ENCODE measurements at regions not wholly inside any gene's neighbourhood (a gene's known extent, or its start where the extent isn't known, plus 50 kb on each side); places are given as distances from the start of the nearest gene placed in this dataset.

DNA sequence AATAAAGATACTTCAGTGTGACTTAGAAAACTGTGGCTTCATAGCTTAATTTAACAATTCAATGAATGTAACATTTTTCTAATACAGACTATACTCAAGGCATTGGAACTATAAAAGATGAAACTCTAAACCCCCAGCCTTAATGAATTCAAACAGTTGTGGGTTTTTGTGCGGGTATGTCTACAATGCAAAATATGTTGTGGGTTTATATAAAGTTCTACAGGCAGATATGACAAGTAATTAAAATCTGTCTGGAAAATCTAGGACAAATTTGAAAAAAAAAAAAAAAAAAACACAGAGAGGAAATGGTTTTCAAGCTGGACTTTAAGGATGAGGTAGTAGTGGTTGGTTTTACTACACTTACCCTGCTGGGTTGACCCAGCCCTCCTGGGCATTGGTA, 467.5 kb upstream of the TLE4 start:
- no peaks in the 10 kb centered on the region for H3K36me3 Mint-ChIP-seq
- H3K4me1 Mint-ChIP-seq = no peaks in the 10 kb centered on the region
- H3K27ac Mint-ChIP-seq = no peak overlapping the region
- peaks cover 1% of the 10 kb centered on the region for H3K27me3 Mint-ChIP-seq
- H3K4me3 Mint-ChIP-seq = no peak overlapping the region
- H3K9me3 Mint-ChIP-seq = no peaks in the 10 kb centered on the region

DNA sequence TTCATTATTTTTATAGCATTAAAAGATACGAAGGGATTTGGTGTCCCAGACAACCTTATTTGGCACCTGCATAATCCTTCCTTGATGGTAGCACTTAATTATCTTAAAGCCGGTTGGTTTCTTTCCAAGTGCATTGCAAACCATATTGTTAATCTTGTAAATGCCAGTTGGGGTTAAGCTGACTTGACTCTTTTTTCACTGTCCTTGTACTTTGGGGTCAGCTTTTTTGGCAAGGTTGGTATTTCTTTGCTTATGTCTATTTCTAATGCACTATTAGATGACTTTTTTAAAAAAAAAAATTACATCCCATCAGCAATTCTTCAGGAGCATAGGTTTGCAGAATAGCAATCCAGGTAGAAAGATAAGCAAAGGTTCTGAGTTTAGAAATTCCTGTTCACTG, 466.8 kb upstream of the TLE4 start:
- H3K36me3 Mint-ChIP-seq = no peaks in the 10 kb centered on the region
- H3K4me3 Mint-ChIP-seq = no peak overlapping the region
- H3K9me3 Mint-ChIP-seq = peaks cover 5% of the 10 kb centered on the region
- no peak overlapping the region for H3K27ac Mint-ChIP-seq
- peaks cover 1% of the 10 kb centered on the region for H3K27me3 Mint-ChIP-seq
- no peaks in the 10 kb centered on the region for H3K4me1 Mint-ChIP-seq

DNA sequence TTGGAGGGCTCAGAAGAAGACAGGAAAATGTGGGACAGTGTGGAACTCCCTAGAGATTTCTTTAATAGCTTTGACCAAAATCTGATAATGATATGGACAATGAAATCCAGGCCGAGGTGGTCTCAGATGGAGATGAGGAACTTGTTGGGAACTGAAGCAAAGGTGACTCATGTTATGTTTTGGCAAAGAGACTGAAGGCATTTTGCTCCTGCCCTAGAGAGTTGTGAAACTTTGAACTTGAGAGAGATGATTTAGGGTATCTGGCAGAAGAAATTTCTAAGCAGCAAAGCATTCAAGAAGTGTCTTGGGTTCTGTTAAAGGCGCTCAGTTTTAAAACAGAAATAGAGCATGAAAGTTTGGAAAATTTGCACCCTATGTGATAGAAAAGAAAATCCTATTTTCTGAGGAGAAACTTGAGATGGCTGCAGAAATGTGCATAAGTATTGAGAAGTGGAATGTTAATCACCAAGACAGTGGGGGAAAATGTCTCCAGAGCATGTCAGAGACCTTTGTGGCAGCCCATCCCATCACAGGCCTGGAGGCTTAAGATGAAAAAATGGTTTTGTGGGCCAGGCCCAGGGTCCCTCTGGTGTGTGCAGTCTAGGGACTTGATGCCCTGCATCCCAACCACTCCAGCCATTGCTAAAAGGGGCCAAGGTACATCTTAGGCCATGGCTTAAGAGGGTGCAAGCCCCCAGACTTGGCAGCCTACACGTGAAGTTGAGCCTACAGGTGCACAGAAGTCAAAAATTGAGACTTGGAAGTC, 463.7 kb upstream of the TLE4 start:
- no peak overlapping the region for H3K27ac Mint-ChIP-seq

DNA sequence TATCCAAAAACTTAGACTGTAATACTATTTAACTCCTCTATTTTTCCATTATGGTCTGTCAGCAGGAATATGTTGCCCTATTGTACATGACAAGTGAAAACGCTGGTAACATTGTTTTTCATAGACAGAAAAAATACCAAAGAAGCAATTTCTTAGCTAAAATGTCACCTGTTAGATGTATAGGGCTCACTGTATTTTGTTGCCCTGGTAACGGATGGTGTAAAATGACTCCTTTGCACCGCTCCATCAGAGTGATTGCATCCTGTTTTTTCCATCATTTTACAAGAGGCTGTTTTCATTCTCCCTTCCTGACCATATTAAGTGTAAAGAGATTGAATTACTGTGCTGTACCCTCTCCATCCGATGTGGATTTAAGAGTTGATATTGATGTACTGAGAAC, 460.1 kb upstream of the TLE4 start:
- no peak overlapping the region for H3K4me3 Mint-ChIP-seq
- no peaks in the 10 kb centered on the region for H3K36me3 Mint-ChIP-seq
- no peaks in the 10 kb centered on the region for H3K27me3 Mint-ChIP-seq
- peaks cover 5% of the 10 kb centered on the region for H3K9me3 Mint-ChIP-seq
- no peaks in the 10 kb centered on the region for H3K4me1 Mint-ChIP-seq
- no peak overlapping the region for H3K27ac Mint-ChIP-seq

More for the DNA sequence above, 463.7 kb upstream of the TLE4 start:
- Mint-ChIP-seq H3K4me3 (no peak overlapping the region), H3K9me3 (peaks cover 5% of the 10 kb centered on the region), H3K36me3 (no peaks in the 10 kb centered on the region), H3K27me3 (peaks cover 1% of the 10 kb centered on the region), H3K4me1 (no peaks in the 10 kb centered on the region)

DNA sequence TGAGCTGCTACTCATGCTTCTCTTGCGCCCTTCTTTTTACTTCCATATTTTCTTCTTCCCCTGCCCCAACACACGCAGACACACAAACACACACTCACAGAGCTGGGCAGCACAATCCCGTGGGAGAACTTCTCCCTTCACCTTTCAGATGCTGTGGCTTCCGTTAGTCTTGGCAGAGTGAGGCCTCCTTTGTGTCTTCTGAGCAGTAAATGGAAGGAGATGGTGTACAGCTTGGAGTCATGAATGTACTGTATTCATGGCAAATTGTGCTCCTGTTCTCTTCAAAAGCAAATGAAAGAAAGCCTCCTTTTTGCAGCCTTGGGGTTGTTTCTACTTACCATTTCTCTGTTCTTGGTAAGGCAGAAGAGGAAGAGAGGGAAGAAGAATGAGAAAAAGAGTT, 456.6 kb upstream of the TLE4 start:
- no peaks in the 10 kb centered on the region for H3K27me3 Mint-ChIP-seq
- no peaks in the 10 kb centered on the region for H3K9me3 Mint-ChIP-seq
- no peak overlapping the region for H3K4me3 Mint-ChIP-seq
- H3K27ac Mint-ChIP-seq = no peak overlapping the region
- no peaks in the 10 kb centered on the region for H3K36me3 Mint-ChIP-seq
- H3K4me1 Mint-ChIP-seq = no peaks in the 10 kb centered on the region

DNA sequence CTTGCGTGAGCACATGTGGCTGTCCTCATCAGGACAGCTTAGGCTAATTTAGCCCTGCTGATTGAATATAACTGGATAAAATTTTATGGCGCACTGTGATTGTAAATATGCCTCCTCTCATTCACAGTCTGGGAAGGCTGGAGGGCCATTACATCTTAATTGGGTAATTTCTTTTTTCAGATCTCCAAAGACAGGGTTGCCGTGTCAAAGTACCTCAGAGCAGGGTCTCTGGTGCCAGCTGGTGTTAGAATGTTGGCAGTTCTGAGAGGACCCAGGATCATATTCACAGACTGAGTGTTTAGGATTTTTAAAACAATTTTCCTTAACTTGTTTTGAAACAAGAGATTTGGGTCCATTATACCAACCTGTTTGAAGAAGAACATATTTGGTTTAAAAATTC, 455.7 kb upstream of the TLE4 start:
- Mint-ChIP-seq H3K27me3 (no peaks in the 10 kb centered on the region), H3K36me3 (no peaks in the 10 kb centered on the region), H3K4me1 (no peaks in the 10 kb centered on the region)

DNA sequence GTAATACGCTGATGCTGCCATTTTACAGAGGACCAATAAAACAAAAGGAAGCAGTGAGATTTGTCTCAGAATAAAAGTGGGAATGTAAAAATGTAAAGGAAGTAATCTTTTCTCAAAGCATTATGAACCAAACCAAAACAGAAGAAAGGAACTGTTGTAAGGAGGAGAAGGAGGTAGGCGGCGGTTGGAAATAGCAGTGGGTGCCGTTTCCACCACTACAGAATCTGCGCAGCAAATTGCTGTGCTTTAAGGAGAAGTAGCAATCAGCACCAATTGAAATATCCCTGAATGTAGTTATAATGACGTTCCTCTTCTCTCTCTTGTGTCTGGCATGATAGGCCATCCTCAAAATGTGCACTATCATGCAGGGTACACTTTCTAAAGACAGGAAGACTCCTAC, 455.1 kb upstream of the TLE4 start:
- no peaks in the 10 kb centered on the region for H3K4me1 Mint-ChIP-seq
- no peak overlapping the region for H3K27ac Mint-ChIP-seq
- H3K4me3 Mint-ChIP-seq = no peak overlapping the region
- H3K9me3 Mint-ChIP-seq = no peaks in the 10 kb centered on the region
- H3K36me3 Mint-ChIP-seq = no peaks in the 10 kb centered on the region
- H3K27me3 Mint-ChIP-seq = no peaks in the 10 kb centered on the region

More for the DNA sequence above, 455.7 kb upstream of the TLE4 start:
- H3K9me3 Mint-ChIP-seq = no peaks in the 10 kb centered on the region
- no peak overlapping the region for H3K27ac Mint-ChIP-seq
- H3K4me3 Mint-ChIP-seq = no peak overlapping the region

DNA sequence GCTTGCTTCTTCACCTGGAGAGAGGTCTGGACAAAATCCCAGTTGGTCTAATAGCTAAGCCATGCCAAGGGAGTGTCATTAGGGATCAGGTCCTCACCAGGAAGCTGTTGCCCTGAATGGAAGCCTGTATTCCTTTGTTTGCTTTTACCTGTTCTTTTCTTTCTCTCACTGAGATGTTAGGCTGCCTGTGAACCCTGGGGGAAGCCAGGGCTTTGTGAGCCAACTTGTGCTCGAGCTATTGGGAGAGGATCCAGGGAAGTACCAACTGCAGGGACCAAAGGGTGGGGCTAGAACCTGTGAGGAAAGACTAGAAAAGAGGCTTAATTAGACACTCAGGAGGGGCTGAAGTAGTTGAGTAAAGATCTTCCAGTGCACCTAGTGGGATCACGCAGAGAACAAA, 451.2 kb upstream of the TLE4 start:
- Mint-ChIP-seq H3K27me3 (peaks cover 1% of the 10 kb centered on the region), H3K36me3 (no peaks in the 10 kb centered on the region), H3K9me3 (peaks cover 11% of the 10 kb centered on the region), H3K27ac (no peak overlapping the region), H3K4me3 (no peak overlapping the region), H3K4me1 (no peaks in the 10 kb centered on the region)

DNA sequence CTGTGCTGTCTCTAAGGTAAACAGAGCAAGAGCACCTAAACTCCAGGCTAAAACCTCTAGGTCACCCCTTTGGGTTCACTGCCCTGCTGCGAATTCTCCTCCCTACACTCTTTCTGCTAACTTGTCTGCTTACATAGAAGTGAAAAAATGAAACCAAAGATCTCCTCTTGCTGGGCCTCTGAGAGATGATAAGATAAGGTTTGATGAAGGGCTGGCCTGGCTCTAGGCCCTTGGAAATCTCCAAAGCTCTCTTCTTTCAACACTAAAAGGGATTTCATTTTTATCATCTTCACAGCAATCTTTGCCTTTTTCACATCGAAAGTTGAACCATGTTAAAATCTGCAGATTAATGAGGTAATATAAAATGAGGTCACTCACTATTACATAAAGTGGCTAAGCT, 450.8 kb upstream of the TLE4 start:
- no peak overlapping the region for H3K4me3 Mint-ChIP-seq
- H3K4me1 Mint-ChIP-seq = no peaks in the 10 kb centered on the region
- no peaks in the 10 kb centered on the region for H3K36me3 Mint-ChIP-seq
- H3K27ac Mint-ChIP-seq = no peak overlapping the region
- peaks cover 1% of the 10 kb centered on the region for H3K27me3 Mint-ChIP-seq
- peaks cover 11% of the 10 kb centered on the region for H3K9me3 Mint-ChIP-seq

DNA sequence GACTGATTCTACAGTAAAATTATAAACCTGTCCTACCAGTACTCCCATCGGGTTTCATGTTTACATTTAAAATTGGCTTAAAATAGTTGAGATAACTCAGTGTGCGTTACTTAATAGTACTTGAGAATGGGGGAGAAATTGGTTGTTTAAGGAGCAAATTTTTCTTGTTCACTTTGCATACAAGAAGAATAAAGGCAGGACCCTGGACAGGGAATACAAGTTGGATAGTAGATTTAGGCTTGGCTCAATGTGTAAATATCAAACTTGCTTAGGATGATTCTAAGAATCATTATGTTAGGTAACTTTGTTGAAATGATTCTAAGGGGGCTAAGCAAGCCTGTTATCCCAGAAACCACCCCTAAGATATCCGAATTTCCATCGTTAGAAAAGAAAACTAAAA, 448.4 kb upstream of the TLE4 start:
- Mint-ChIP-seq H3K27me3 (peaks cover 1% of the 10 kb centered on the region), H3K27ac (no peak overlapping the region), H3K4me1 (no peaks in the 10 kb centered on the region), H3K36me3 (no peaks in the 10 kb centered on the region), H3K9me3 (peaks cover 11% of the 10 kb centered on the region), H3K4me3 (no peak overlapping the region)

DNA sequence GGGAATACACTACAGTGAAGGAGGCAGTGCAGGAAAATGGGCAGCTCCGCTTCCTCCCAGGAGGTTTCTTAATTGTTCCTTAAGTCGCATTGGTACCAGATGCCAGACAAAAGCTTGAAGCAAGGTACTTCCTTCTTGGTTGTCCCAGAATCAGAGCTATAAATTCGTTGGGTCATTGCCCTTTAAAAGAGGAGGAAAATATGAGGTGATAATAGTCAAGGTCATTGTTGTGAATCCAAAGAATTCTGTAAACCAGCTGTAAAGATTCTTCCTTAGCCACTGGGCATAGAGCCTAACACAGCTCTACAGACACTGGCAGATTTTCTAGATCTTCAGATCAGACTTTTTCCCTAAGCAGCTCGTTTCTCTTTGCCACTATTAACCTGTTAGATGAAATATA, 444.1 kb upstream of the TLE4 start:
- Mint-ChIP-seq H3K9me3 (peaks cover 1% of the 10 kb centered on the region), H3K27me3 (peaks cover 1% of the 10 kb centered on the region), H3K4me3 (no peak overlapping the region), H3K27ac (no peak overlapping the region), H3K4me1 (no peaks in the 10 kb centered on the region), H3K36me3 (no peaks in the 10 kb centered on the region)

DNA sequence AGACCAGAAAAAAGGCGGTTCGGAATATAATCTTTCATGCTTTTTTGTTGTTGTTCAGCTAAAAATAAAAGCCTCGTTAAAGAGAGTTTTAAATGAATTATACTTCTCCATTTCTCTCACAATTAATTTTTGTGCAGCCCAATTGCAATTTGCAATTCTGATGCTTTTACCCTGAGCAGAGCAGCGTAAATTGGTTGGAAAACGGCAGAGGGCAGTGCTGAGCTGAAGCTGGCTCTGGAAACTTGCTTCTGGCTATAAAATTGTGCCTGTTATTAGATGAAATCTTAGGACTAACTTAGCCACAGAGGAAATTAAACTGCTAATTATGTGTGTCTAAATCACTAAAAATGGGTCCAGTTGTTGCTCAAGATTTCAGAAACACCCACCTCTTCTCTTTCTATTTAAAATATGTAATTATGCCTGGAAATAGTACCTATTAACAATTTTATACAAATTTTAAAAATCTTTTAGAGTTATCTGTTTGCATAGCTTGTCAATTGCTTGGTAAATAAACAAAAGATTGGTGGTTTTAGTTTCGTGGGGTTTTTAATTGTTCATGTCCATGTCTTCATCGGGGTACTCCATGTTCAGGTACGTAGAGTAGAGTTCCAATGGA, 441.8 kb upstream of the TLE4 start:
- Mint-ChIP-seq H3K9me3 (no peaks in the 10 kb centered on the region), H3K36me3 (no peaks in the 10 kb centered on the region), H3K27ac (no peak overlapping the region), H3K27me3 (no peaks in the 10 kb centered on the region), H3K4me3 (no peak overlapping the region), H3K4me1 (no peaks in the 10 kb centered on the region)

DNA sequence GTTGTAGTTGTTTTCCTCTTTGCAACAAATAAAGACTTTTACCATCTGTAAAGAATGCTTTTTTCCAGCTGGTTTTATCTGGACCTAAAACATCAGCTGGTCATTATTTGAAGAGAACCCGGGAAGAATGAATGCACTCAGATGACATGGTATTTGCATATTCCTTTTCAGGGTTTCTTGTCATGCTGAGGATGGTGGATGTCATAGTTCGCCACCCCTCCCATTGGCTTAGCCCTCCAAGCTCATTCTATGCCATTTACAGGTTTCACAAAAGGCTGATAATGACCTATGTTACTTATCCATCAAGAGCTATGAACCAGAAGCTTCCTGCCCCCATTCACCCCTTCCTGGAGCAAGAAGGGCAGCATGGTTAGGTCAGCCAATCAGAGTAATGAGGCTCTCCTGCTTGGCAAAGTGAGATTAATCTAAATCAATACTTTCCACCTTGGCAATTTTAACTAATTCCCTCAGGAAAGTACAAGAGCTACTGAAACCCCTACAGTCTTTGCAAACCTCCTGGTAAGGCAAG, 440.5 kb upstream of the TLE4 start:
- no peak overlapping the region for H3K4me3 Mint-ChIP-seq
- H3K36me3 Mint-ChIP-seq = no peaks in the 10 kb centered on the region

DNA sequence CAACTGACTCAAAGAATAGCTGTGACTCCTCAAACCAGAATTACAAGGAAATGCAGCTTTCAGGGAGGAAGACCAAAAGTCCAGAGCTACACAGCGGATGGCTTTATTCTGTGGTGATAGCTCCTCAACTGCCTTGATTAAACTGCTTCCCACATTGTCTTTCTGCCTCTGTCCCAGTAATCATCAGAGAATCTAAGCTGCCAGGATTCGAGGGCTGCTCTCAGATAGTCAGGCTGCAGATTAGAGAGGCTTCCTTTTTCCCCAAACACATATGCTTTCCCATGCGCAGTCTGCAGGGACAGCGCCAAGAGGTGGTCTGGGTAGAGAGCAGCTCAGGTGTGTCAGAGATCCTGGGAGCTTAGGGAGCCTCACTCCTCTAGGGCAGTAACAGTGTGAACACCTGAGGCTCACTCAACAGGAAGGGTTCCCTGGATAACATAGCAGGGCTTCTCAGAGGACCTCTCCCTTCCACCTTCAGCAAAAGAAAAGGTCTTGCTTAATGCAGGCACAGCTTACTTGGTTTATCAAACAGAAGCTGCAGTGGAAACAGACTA, 439.9 kb upstream of the TLE4 start:
- Mint-ChIP-seq H3K9me3 (no peaks in the 10 kb centered on the region), H3K36me3 (no peaks in the 10 kb centered on the region), H3K4me1 (no peaks in the 10 kb centered on the region), H3K27ac (no peak overlapping the region), H3K4me3 (no peak overlapping the region), H3K27me3 (no peaks in the 10 kb centered on the region)

More for the DNA sequence above, 440.5 kb upstream of the TLE4 start:
- no peak overlapping the region for H3K27ac Mint-ChIP-seq
- no peaks in the 10 kb centered on the region for H3K27me3 Mint-ChIP-seq
- H3K9me3 Mint-ChIP-seq = no peaks in the 10 kb centered on the region
- no peaks in the 10 kb centered on the region for H3K4me1 Mint-ChIP-seq

DNA sequence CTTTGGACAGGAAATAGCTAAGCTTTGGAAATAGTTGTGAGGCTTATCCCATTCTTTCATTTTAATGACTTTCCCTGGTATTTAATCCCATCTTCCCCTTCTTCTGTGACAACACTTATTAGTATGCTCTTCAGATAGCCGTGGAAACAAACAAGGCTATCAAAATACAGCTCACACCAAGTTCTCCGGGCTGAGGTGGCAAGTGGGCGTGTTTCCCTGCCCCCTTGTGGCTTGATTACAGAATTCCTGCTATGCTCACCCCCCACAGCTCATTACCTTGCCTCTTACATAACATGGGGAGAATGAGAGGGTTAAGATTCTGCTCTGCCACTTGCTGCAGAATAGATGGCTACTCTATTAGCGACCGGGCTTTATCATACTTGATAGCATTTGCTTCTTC, 437.1 kb upstream of the TLE4 start:
- Mint-ChIP-seq H3K4me1 (no peaks in the 10 kb centered on the region), H3K27me3 (no peaks in the 10 kb centered on the region), H3K4me3 (no peak overlapping the region), H3K36me3 (no peaks in the 10 kb centered on the region), H3K9me3 (no peaks in the 10 kb centered on the region), H3K27ac (no peak overlapping the region)

DNA sequence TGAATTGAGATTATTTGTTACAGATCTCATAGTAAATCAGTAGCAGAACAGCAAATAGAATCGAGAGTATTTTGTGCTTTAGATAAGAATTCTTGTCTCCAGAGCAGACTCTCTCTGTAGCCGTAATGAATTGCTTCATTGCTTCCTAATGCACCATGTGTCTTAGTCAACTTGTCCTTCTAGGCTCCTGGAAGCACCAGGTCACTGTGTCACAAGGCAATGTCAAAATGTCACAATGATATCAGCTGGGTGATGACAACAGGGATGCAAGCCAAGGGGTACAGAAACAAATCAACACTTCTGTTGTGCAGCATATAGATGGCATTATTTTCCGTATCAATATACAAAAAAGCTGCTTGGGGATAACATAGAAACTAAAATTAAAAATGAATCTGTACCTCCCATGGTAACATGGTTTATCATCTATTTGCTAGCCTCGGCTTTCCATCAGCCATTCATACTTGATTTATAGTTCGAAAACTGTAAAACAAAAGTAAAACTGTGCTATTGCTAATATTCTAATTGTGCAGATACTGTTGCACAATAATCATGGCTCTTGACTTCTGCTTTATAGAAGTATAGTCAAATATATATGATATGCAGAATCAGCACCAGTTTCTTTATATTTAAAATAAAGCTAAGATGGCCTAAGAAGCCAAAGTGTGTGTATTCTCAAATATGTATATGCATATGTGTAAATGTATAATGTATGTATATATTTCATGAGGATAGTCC, 435.9 kb upstream of the TLE4 start:
- H3K27me3 Mint-ChIP-seq = no peaks in the 10 kb centered on the region
- H3K9me3 Mint-ChIP-seq = no peaks in the 10 kb centered on the region
- H3K4me1 Mint-ChIP-seq = no peaks in the 10 kb centered on the region
- no peaks in the 10 kb centered on the region for H3K36me3 Mint-ChIP-seq
- no peak overlapping the region for H3K27ac Mint-ChIP-seq
- no peak overlapping the region for H3K4me3 Mint-ChIP-seq

Data from activated naive CD4-positive, alpha-beta T cell treated with anti-CD3 and anti-CD28 coated beads, Interleukin-2, amount 50 U/mL, for 24 hours (primary cell).